ENCODE measurements at regions not wholly inside any gene's neighbourhood (a gene's known extent, or its start where the extent isn't known, plus 50 kb on each side); places are given as distances from the start of the nearest gene placed in this dataset.

- FAIRE-seq: no peak
- no peak overlapping the region for H3K4me3 ChIP-seq (replicated peaks in 1 of 3; ENCODE audit: insufficient read depth in 1 of 3, low read depth in 1 of 3, low read length in 3 of 3)
- POLR2A ChIA-PET: no interaction called here
- dilution Hi-C loops (cut with MboI; ENCODE audit: extremely low pct_ligation_motif_present, low sequenced_read_pairs): no loop called here
- no peaks in the 10 kb centered on the region for H3K9me1 ChIP-seq (replicated peaks; ENCODE audit: control insufficient read depth, extremely low read depth, insufficient read depth, low read length)
- DNase-seq (ENCODE audit: low read depth, low spot score): no peak
- no peak overlapping the region for H3K9ac ChIP-seq (replicated peaks; ENCODE audit: extremely low read depth, insufficient read depth, low read length)
- H3K36me3 ChIP-seq (ENCODE audit: control insufficient read depth in 2 of 2, extremely low read depth in 1 of 2, insufficient read depth in 2 of 2, low read length in 2 of 2): no peaks in the 10 kb centered on the region
- CTCF ChIA-PET: no interaction called here
- H3K9me3 ChIP-seq (replicated peaks; ENCODE audit: control insufficient read depth, insufficient read depth, low read length): no peaks in the 10 kb centered on the region
- TF ChIP-seq, protein P1, sequence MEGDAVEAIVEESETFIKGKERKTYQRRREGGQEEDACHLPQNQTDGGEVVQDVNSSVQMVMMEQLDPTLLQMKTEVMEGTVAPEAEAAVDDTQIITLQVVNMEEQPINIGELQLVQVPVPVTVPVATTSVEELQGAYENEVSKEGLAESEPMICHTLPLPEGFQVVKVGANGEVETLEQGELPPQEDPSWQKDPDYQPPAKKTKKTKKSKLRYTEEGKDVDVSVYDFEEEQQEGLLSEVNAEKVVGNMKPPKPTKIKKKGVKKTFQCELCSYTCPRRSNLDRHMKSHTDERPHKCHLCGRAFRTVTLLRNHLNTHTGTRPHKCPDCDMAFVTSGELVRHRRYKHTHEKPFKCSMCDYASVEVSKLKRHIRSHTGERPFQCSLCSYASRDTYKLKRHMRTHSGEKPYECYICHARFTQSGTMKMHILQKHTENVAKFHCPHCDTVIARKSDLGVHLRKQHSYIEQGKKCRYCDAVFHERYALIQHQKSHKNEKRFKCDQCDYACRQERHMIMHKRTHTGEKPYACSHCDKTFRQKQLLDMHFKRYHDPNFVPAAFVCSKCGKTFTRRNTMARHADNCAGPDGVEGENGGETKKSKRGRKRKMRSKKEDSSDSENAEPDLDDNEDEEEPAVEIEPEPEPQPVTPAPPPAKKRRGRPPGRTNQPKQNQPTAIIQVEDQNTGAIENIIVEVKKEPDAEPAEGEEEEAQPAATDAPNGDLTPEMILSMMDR (IDR thresholded peaks at IDR 0.05; ENCODE audit: extremely low read depth in 1 of 2, insufficient read depth in 1 of 2, low read depth in 1 of 2, low read length in 2 of 2): no peak
- TF ChIP-seq EZH2 (IDR thresholded peaks at IDR 0.05; ENCODE audit: borderline replicate concordance, low read depth, low read length, severe bottlenecking) (no peak), JUN (IDR thresholded peaks at IDR 0.05; ENCODE audit: borderline replicate concordance, insufficient read depth, insufficient read length, low read depth) (no peak), POLR2A (IDR thresholded peaks at IDR 0.05; ENCODE audit: low read depth, low read length) (no peak), POLR2AphosphoS5 (IDR thresholded peaks at IDR 0.05; ENCODE audit: insufficient read depth, low read depth, low read length) (no peak), MYC (IDR thresholded peaks at IDR 0.05; ENCODE audit: low read depth, low read length) (no peak), MAX (IDR thresholded peaks at IDR 0.05; ENCODE audit: insufficient read depth, insufficient read length) (no peak), GATA2 (IDR thresholded peaks at IDR 0.05; ENCODE audit: insufficient read depth, insufficient read length, low read depth, low read length) (no peak), FOS (IDR thresholded peaks at IDR 0.05; ENCODE audit: borderline replicate concordance, insufficient read depth, low read length) (no peak)
- no peaks in the 10 kb centered on the region for H4K20me1 ChIP-seq (replicated peaks; ENCODE audit: control insufficient read depth, extremely low read depth, insufficient read depth, low read length)
- no peak overlapping the region for H2AFZ ChIP-seq (ENCODE audit: low read depth, low read length)
- no TSS peak for BruUV-seq (replicated peaks)
- no peaks in the 10 kb centered on the region for H3K79me2 ChIP-seq (ENCODE audit: control insufficient read depth, insufficient read depth, low read length)
- no peak overlapping the region for H3K4me2 ChIP-seq (ENCODE audit: insufficient read depth, low read length)
- no peaks in the 10 kb centered on the region for H3K4me1 ChIP-seq (ENCODE audit: control insufficient read depth, extremely low read depth, insufficient read depth, low read length)
- intact Hi-C loops (cut with micrococcal nuclease): no loop called here
- no peak overlapping the region for H3K27ac ChIP-seq (ENCODE audit: insufficient read depth, low read depth, low read length)
- H3K27me3 ChIP-seq (ENCODE audit: control insufficient read depth in 2 of 2, insufficient read depth in 2 of 2, low read length in 2 of 2): no peaks in the 10 kb centered on the region
Measured at GRCh38 chr14:83255015-83255726, 1721.5 kb upstream of the SEL1L start.
